Right kidney (tissue), 1 donor: ENCODE measurements at regions not wholly inside any gene's neighbourhood (a gene's known extent, or its start where the extent isn't known, plus 50 kb on each side); places are given as distances from the start of the nearest gene placed in this dataset.

Experiments
- DNase-seq: peaks from one replicate; pipeline ENCODE4 v3.0.0-alpha.2; 2016

- no peak for DNase-seq
Measured at GRCh38 chr14:49527221-49527620, 59.0 kb downstream of the RPS29 start.

- no peak for DNase-seq
Measured at GRCh38 chr14:49526101-49526500, 60.1 kb downstream of the RPS29 start.

GRCh38 chr14:49516286-49516685 is 69.9 kb downstream of the RPS29 start:
- no peak for DNase-seq

- DNase-seq = no peak
Measured at GRCh38 chr14:49512571-49512970, 73.6 kb downstream of the RPS29 start.

- no peak for DNase-seq
Measured at GRCh38 chr14:49512147-49512551, 74.0 kb downstream of the RPS29 start.

GRCh38 chr14:49508124-49508523 is 78.1 kb downstream of the RPS29 start:
- no peak for DNase-seq

GRCh38 chr14:49506650-49507049 is 79.5 kb downstream of the RPS29 start:
- DNase-seq = no peak

- no peak for DNase-seq
Measured at GRCh38 chr14:49505041-49505766, 81.0 kb downstream of the RPS29 start.

GRCh38 chr14:49497725-49498348 is 88.3 kb downstream of the RPS29 start:
- no peak for DNase-seq

- no peak for DNase-seq
Measured at GRCh38 chr14:49497267-49497666, 88.9 kb downstream of the RPS29 start.

GRCh38 chr14:49494836-49495235 is 91.3 kb downstream of the RPS29 start:
- DNase-seq = no peak

GRCh38 chr14:49493557-49493956 is 92.6 kb downstream of the RPS29 start:
- no peak for DNase-seq

- no peak for DNase-seq
Measured at GRCh38 chr14:49492151-49492550, 94.0 kb downstream of the RPS29 start.

- no peak for DNase-seq
Measured at GRCh38 chr14:49489341-49489740, 96.8 kb downstream of the RPS29 start.

GRCh38 chr14:49487238-49487637 is 98.9 kb downstream of the RPS29 start:
- DNase-seq = no peak

- no peak for DNase-seq
Measured at GRCh38 chr14:49485290-49485689, 100.9 kb downstream of the RPS29 start.

- DNase-seq = no peak
Measured at GRCh38 chr14:49484180-49484579, 102.0 kb downstream of the RPS29 start.

- DNase-seq = no peak
Measured at GRCh38 chr14:49483268-49483667, 102.9 kb downstream of the RPS29 start.

GRCh38 chr14:49480979-49481498 is 105.1 kb downstream of the RPS29 start:
- no peak for DNase-seq

- no peak for DNase-seq
Measured at GRCh38 chr14:49480053-49480760, 106.0 kb downstream of the RPS29 start.

GRCh38 chr14:49479432-49479831 is 106.7 kb downstream of the RPS29 start:
- DNase-seq = no peak

GRCh38 chr14:49478784-49479183 is 107.4 kb downstream of the RPS29 start:
- DNase-seq = no peak

GRCh38 chr14:49467091-49467490 is 119.1 kb downstream of the RPS29 start:
- DNase-seq = no peak
